ENCODE measurements at regions not wholly inside any gene's neighbourhood (a gene's known extent, or its start where the extent isn't known, plus 50 kb on each side); places are given as distances from the start of the nearest gene placed in this dataset.

DNA sequence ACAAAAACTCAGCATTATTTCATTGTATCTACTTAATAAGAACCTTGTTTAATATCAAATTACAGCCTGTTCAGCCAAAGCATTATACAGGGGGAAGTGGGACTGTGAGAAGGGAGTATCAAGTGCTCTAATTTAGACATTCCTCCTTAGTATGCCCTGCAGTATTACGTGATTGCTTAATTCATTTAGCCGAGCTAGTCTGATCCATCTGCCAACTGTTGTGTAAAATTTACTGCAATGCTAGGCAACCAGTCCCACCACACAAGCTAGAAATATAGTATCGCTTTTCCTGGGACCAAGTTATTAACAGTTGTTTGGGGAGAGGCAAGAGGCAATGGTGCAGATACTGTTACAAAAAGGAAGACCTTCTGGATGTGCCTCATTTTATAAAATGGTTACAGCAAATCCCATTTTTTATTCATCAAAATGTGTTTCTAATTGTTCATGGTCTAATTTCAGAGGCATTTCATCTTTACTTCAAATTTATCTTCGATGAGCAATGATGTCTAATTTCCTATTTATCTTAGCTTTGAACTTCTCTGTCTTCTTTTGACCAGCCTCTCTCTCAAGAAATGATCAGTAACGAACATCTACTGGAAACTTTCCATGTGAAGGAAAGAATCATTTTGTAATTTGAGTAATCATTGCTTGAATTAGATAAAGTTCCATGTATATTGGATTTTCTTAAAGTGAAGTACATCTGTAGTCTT lies 283.3 kb downstream of the DUSP10 start:
- H3K4me3 ChIP-seq (ENCODE audit: low read depth, low read length) = no peak overlapping the region
- in situ Hi-C loops (cut with HindIII; ENCODE audit: low pct_ligation_motif_present, low sequenced_read_pairs) = no loop called here
- no peaks in the 10 kb centered on the region for H3K27me3 ChIP-seq (replicated peaks)
- no peak overlapping the region for H3K27ac ChIP-seq
- DNase-seq = no peak
- no peak for TF ChIP-seq CTCF (IDR thresholded peaks at IDR 0.05; ENCODE audit: low read depth, low read length, missing control alignments)
- no peaks in the 10 kb centered on the region for H3K36me3 ChIP-seq (replicated peaks)

GRCh38 chr1:221459558-221459957 lies 282.3 kb downstream of the DUSP10 start:
- no peak overlapping the region for H3K27ac ChIP-seq
- in situ Hi-C loops (cut with HindIII; ENCODE audit: low pct_ligation_motif_present, low sequenced_read_pairs) = no loop called here

GRCh38 chr1:221462345-221462744 lies 279.5 kb downstream of the DUSP10 start:
- no peak for TF ChIP-seq CTCF (IDR thresholded peaks at IDR 0.05; ENCODE audit: low read depth, low read length, missing control alignments)
- H3K36me3 ChIP-seq (replicated peaks) = no peaks in the 10 kb centered on the region
- no peaks in the 10 kb centered on the region for H3K27me3 ChIP-seq (replicated peaks)
- H3K4me3 ChIP-seq (ENCODE audit: low read depth, low read length) = no peak overlapping the region
- no peak for DNase-seq
- H3K27ac ChIP-seq = no peak overlapping the region
- in situ Hi-C loops (cut with HindIII; ENCODE audit: low pct_ligation_motif_present, low sequenced_read_pairs) = no loop called here

More at GRCh38 chr1:221459558-221459957, 282.3 kb downstream of the DUSP10 start:
- H3K27me3 ChIP-seq (replicated peaks) = no peaks in the 10 kb centered on the region
- H3K4me3 ChIP-seq (ENCODE audit: low read depth, low read length) = no peak overlapping the region
- DNase-seq = no peak
- no peaks in the 10 kb centered on the region for H3K36me3 ChIP-seq (replicated peaks)
- TF ChIP-seq CTCF (IDR thresholded peaks at IDR 0.05; ENCODE audit: low read depth, low read length, missing control alignments) = no peak

GRCh38 chr1:221468546-221468945 lies 273.3 kb downstream of the DUSP10 start:
- no peak for TF ChIP-seq CTCF (IDR thresholded peaks at IDR 0.05; ENCODE audit: low read depth, low read length, missing control alignments)
- DNase-seq = no peak
- Histone ChIP-seq H3K36me3 (replicated peaks) (no peaks in the 10 kb centered on the region), H3K27ac (no peak overlapping the region), H3K27me3 (replicated peaks) (no peaks in the 10 kb centered on the region), H3K4me3 (ENCODE audit: low read depth, low read length) (no peak overlapping the region)
- in situ Hi-C loops (cut with HindIII; ENCODE audit: low pct_ligation_motif_present, low sequenced_read_pairs) = no loop called here

DNA sequence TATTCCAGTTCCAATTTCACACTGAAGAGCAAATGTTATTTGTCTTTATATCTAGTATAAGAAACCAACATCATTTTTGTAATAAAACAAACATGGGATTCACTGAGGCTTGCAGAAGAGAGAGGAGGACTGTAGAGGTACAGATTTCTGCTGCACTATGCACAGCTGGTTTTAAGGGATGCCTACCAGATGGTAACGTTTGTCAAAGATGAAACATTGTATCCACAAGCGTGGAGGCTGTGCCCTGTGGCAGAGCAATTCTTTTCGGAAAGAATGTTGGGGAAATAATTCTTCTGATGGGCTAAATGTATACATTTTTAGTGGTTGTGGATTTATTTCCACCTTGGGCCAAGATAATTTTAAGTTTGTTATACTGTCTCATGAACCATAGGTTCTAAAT lies 272.4 kb downstream of the DUSP10 start:
- no peak overlapping the region for H3K27ac ChIP-seq
- TF ChIP-seq CTCF (IDR thresholded peaks at IDR 0.05; ENCODE audit: low read depth, low read length, missing control alignments) = no peak
- no peaks in the 10 kb centered on the region for H3K36me3 ChIP-seq (replicated peaks)
- no peak overlapping the region for H3K4me3 ChIP-seq (ENCODE audit: low read depth, low read length)
- in situ Hi-C loops (cut with HindIII; ENCODE audit: low pct_ligation_motif_present, low sequenced_read_pairs) = no loop called here
- no peak for DNase-seq
- no peaks in the 10 kb centered on the region for H3K27me3 ChIP-seq (replicated peaks)
